ENCODE measurements at regions not wholly inside any gene's neighbourhood (a gene's known extent, or its start where the extent isn't known, plus 50 kb on each side); places are given as distances from the start of the nearest gene placed in this dataset.

DNA sequence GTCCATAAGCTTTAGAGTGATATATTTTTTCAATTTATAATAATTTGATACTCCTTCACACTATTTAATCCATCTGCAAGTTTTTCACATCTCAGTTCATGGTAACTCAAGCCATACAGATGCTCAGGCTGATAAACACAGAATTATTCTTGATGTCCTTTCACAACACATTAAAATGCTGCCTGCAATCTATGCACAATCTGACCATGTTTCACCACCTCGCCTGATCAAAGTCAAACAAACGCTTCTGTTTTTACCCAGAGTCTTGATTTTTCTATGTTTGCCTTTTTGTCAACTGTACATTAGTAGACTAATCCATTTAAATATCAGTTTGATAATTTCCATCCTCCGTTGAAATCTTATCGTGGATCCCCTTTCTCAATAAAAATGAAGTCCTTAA, 833.8 kb upstream of the KCND2 start:
- TF ChIP-seq, protein P1, sequence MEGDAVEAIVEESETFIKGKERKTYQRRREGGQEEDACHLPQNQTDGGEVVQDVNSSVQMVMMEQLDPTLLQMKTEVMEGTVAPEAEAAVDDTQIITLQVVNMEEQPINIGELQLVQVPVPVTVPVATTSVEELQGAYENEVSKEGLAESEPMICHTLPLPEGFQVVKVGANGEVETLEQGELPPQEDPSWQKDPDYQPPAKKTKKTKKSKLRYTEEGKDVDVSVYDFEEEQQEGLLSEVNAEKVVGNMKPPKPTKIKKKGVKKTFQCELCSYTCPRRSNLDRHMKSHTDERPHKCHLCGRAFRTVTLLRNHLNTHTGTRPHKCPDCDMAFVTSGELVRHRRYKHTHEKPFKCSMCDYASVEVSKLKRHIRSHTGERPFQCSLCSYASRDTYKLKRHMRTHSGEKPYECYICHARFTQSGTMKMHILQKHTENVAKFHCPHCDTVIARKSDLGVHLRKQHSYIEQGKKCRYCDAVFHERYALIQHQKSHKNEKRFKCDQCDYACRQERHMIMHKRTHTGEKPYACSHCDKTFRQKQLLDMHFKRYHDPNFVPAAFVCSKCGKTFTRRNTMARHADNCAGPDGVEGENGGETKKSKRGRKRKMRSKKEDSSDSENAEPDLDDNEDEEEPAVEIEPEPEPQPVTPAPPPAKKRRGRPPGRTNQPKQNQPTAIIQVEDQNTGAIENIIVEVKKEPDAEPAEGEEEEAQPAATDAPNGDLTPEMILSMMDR (IDR thresholded peaks at IDR 0.05; ENCODE audit: control extremely low read depth, extremely low read depth) = no peak
- no peaks in the 10 kb centered on the region for H3K4me1 ChIP-seq (ENCODE audit: control insufficient read depth in 5 of 5, insufficient read depth in 5 of 5, low read length in 5 of 5)
- no peak overlapping the region for H3K27ac ChIP-seq (ENCODE audit: low read depth in 1 of 2, low read length in 1 of 2)
- ATAC-seq (ENCODE audit: insufficient read depth, low FRiP score) (no peak), DNase-seq (no peak)
- H3K4me3 ChIP-seq = no peak overlapping the region
- H3K9ac ChIP-seq (ENCODE audit: insufficient read depth in 1 of 2, low read length in 2 of 2) = no peak overlapping the region
- no peaks in the 10 kb centered on the region for H3K36me3 ChIP-seq (ENCODE audit: control insufficient read depth in 4 of 4, insufficient read depth in 4 of 4, low read length in 4 of 4)
- peaks cover 0 to 3% (median 0%) of the 10 kb centered on the region in 4 donors for H3K9me3 ChIP-seq (ENCODE audit: control insufficient read depth in 4 of 4, insufficient read depth in 3 of 4, low read length in 3 of 4)
- no peaks in the 10 kb centered on the region for H3K27me3 ChIP-seq (ENCODE audit: control insufficient read depth in 3 of 3, insufficient read depth in 3 of 3, low read length in 2 of 3)
- WGBS, 2 donors = 74 to 85% methylated on average over 4 of the region's 4 CpGs

- Histone ChIP-seq H3K4me3 (no peak overlapping the region), H3K9ac (ENCODE audit: insufficient read depth in 1 of 2, low read length in 2 of 2) (no peak overlapping the region), H3K27me3 (ENCODE audit: control insufficient read depth in 3 of 3, insufficient read depth in 3 of 3, low read length in 2 of 3) (no peaks in the 10 kb centered on the region), H3K27ac (ENCODE audit: low read depth in 1 of 2, low read length in 1 of 2) (no peak overlapping the region), H3K36me3 (ENCODE audit: control insufficient read depth in 4 of 4, insufficient read depth in 4 of 4, low read length in 4 of 4) (no peaks in the 10 kb centered on the region), H3K4me1 (ENCODE audit: control insufficient read depth in 5 of 5, insufficient read depth in 5 of 5, low read length in 5 of 5) (no peaks in the 10 kb centered on the region), H3K9me3 (ENCODE audit: control insufficient read depth in 4 of 4, insufficient read depth in 3 of 4, low read length in 3 of 4) (peaks cover 0 to 5% (median 0%) of the 10 kb centered on the region in 4 donors)
- WGBS, 2 donors = 73 to 81% methylated on average over 2 of the region's 2 CpGs
- ATAC-seq (ENCODE audit: insufficient read depth, low FRiP score) (no peak), DNase-seq (no peak)
- TF ChIP-seq, protein P1 (IDR thresholded peaks at IDR 0.05; ENCODE audit: control extremely low read depth, extremely low read depth) = no peak
These were observed 820.6 kb upstream of the KCND2 start for GRCh38 chr7:119452401-119452800.

DNA sequence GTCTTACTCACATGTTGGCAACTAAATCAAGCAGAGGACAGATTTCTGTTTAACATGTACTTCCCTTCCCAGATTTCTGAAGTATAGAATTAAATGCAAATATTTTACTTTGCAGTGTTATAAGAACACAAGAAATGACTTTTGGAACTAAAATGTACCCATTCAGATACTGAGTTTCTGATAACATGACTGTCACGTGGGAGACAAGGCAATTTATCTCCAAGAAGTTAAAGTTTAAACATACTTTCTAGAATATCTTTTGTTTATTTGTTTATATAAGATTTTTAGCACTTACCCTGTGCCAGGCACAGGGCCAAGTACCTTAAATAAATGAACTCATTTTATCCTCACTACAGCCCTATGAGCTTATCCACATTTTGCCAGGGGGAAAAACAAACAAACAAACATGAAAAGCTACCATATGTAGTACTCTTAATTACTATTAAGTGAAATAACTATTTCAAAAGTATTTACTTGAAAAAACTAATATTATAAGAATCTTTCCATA, 807.1 kb upstream of the KCND2 start:
- no peak overlapping the region for H3K27ac ChIP-seq (ENCODE audit: low read depth in 1 of 2, low read length in 1 of 2)
- DNase-seq = no peak
- TF ChIP-seq, protein P1 (IDR thresholded peaks at IDR 0.05; ENCODE audit: control extremely low read depth, extremely low read depth) = no peak
- no peak overlapping the region for H3K9ac ChIP-seq (ENCODE audit: insufficient read depth in 1 of 2, low read length in 2 of 2)
- H3K9me3 ChIP-seq (ENCODE audit: control insufficient read depth in 4 of 4, insufficient read depth in 3 of 4, low read length in 3 of 4) = no peaks in the 10 kb centered on the region
- H3K4me3 ChIP-seq = no peak overlapping the region
- no peaks in the 10 kb centered on the region for H3K27me3 ChIP-seq (ENCODE audit: control insufficient read depth in 3 of 3, insufficient read depth in 3 of 3, low read length in 2 of 3)
- WGBS, 2 donors = 34 to 36% methylated on average over 1 of the region's 1 CpG
- H3K36me3 ChIP-seq (ENCODE audit: control insufficient read depth in 4 of 4, insufficient read depth in 4 of 4, low read length in 4 of 4) = no peaks in the 10 kb centered on the region
- no peak for ATAC-seq (ENCODE audit: insufficient read depth, low FRiP score)
- H3K4me1 ChIP-seq (ENCODE audit: control insufficient read depth in 5 of 5, insufficient read depth in 5 of 5, low read length in 5 of 5) = no peaks in the 10 kb centered on the region

GRCh38 chr7:119472408-119473038, 800.5 kb upstream of the KCND2 start:
- H3K9ac ChIP-seq (ENCODE audit: insufficient read depth in 1 of 2, low read length in 2 of 2) = no peak overlapping the region
- H3K36me3 ChIP-seq (ENCODE audit: control insufficient read depth in 4 of 4, insufficient read depth in 4 of 4, low read length in 4 of 4) = no peaks in the 10 kb centered on the region
- H3K4me3 ChIP-seq = no peak overlapping the region
- DNase-seq (peak; percentile 16 to 29 (median 18)), ATAC-seq (ENCODE audit: insufficient read depth, low FRiP score) (peak; percentile 41)
- H3K27me3 ChIP-seq (ENCODE audit: control insufficient read depth in 3 of 3, insufficient read depth in 3 of 3, low read length in 2 of 3) = no peaks in the 10 kb centered on the region
- no peak overlapping the region for H3K27ac ChIP-seq (ENCODE audit: low read depth in 1 of 2, low read length in 1 of 2)
- TF ChIP-seq, protein P1 (IDR thresholded peaks at IDR 0.05; ENCODE audit: control extremely low read depth, extremely low read depth) = no peak
- WGBS, 2 donors = 37 to 40% methylated on average over 7 of the region's 7 CpGs
- no peaks in the 10 kb centered on the region for H3K9me3 ChIP-seq (ENCODE audit: control insufficient read depth in 4 of 4, insufficient read depth in 3 of 4, low read length in 3 of 4)
- H3K4me1 ChIP-seq (ENCODE audit: control insufficient read depth in 5 of 5, insufficient read depth in 5 of 5, low read length in 5 of 5) = no peaks in the 10 kb centered on the region
